NCI-H345 (cell line): ENCODE measurements at regions not wholly inside any gene's neighbourhood (a gene's known extent, or its start where the extent isn't known, plus 50 kb on each side); places are given as distances from the start of the nearest gene placed in this dataset.
"Not testable (repeated sequence)": the region's sequence is repeated elsewhere in the genome, so short reads cannot be mapped to it uniquely, and the experiment has no call there.

ENCODE experiments used
- DNase-seq: peaks from one replicate; lab custom pipeline; 2025; lab: John Stamatoyannopoulos, UW

DNA sequence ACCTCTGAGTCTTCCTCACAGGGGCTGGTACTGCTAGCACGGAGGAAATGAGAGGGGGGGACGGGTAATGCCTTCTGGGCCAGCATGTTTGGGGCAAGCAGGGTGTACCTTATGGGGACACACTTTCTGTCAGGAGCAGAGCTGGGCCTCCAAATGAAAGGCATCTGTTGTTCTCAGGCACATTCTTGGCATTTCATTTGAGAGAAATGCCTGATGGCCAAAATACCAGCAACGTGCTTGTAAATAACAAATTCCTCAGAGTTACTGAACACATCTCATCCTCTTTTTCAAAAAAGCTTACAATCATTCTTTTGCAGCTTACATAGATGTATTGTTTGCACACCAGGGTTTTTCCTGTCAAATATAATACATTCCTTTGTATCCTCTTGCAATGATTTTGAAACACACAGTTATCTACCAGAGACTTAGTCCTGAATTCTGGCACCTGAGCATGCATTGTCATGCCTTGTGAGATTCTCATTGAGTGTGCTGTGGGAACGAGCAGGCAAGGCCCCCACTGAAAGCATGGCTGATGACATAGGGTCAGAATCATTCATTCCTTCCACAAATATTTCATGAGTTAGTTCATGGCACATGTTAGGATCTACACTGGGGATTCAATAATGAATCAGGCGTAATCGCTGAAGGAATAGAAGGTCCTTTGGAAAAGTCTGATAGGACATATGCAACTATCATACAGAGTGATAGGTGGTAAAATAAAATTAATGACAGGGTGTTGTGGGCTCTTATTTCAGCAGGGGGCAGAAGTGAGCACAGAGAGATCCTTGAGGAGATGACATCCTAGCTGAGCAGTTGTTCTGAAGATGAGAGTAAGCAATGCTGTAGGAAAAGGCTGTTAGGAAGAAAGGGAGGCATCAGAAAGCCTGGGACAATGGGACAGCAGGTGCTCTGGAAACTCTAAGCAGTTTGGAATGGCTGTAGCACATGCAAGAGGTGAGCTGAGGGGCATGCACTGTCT, 260.9 kb upstream of the TUT7 start:
- DNase-seq = no peak

GRCh38 chr9:86613943-86614342, 259.7 kb upstream of the TUT7 start:
- no peak for DNase-seq

DNA sequence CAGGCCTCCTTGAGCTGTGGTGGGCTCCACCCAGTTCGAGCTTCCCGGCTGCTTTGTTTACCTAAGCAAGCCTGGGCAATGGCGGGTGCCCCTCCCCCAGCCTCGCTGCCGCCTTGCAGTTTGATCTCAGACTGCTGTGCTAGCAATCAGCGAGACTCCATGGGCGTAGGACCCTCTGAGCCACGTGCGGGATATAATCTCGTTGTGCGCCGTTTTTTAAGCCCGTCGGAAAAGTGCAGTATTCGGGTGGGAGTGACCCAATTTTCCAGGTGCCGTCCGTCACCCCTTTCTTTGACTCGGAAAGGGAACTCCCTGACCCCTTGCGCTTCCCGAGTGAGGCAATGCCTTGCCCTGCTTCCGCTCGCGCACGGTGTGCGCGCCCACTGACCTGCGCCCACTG, 257.3 kb upstream of the TUT7 start:
- not testable (repeated sequence) for DNase-seq

DNA sequence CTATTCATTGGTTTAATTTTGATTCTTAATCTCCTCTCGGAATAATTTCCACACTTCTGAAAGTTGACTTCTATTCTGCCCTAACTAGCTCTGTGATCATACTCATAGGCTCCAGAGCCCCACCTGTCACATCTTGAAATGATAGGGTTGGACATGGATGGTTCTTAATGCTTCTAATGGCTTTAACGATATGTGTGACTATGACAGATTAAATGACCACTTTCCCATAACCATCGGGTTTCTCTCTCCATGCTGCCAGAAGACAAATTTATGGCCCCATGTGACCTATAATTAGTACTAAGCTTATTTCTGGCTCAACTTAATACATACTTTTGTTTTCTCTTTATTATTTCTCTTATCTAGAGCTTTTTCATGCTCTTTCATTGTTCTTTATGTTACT, 251.1 kb upstream of the TUT7 start:
- no peak for DNase-seq

GRCh38 chr9:86604741-86605140, 250.5 kb upstream of the TUT7 start:
- DNase-seq = no peak

DNA sequence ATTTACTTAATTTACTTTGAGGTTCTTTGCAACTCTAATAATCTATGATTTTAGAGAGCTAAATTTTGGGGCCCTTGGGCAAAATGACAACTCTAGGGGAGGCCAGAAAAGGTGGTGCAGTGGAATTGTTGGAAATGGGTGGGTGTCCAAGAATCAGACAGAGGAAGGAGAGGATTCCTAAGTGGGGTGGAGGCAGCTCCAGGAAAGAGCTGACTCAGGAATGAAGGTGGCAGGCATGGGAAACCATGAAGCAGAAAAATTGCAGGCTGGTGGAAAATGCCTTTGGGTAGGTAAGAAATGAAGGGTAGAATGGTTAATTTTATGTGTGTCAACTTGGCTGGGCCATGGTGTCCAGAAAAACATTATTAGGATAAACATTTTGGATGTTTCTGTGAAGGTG, 248.5 kb upstream of the TUT7 start:
- DNase-seq = no peak

- DNase-seq = no peak
These were observed 247.5 kb upstream of the TUT7 start for GRCh38 chr9:86601697-86602096.

DNA sequence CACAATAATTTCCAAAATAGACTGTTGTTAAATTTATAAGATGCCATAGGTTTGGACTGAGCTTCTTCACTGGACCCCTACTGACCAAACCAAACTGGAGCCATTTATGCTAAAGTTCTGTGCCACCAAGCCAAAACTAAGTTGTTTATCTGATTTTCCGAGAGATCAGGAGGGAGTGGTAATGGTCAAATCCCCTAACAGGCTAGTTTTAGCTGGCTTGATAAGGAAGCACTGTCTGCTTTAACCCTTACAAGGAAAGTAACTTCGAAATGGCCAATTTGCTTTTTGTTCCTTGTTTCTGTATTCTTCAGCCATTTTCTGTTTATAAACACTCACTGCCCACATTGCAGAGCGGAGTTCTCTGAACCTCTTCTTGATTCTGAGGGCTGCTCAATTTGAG, 246.8 kb upstream of the TUT7 start:
- DNase-seq = no peak

DNA sequence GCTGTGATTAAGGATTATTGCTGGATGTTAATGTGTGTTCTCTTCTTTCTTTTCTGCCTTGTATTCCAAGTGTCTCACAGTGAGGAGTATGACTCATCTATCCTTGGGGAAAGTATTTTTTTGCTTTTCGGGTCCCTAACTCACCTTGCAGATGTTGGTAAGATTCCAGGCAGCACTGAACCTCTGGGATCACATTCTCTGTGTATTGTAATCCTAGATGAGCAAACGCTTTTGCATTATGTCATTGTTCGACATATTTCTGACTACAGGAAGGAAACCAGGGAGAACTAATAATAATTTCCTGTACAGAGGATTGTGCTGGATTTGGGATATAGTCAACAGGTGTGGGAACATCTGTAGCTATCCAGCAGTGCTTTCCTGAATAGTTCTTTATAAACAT, 246.1 kb upstream of the TUT7 start:
- no peak for DNase-seq

- DNase-seq = no peak
These were observed 245.4 kb upstream of the TUT7 start for GRCh38 chr9:86599561-86599960.

GRCh38 chr9:86598411-86599239, 244.4 kb upstream of the TUT7 start:
- no peak for DNase-seq

GRCh38 chr9:86594724-86595123, 240.5 kb upstream of the TUT7 start:
- no peak for DNase-seq

DNA sequence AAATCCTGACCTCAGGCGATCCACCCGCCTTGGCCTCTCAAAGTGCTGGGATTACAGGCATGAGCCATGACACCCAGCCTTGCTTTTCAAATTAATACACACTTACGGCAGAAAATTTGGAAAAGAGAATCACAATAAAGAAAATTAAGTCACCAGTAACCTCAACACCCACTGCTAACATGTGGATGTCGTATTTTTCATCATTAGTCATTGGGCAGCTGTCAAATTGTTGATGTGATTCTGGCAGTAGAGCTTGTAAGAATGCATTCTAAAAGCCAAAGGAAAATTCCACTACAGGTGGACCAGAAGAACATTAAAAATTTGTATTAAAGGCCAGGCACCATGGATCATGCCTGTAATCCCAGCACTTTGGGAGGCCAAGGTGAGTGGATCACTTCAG, 237.3 kb upstream of the TUT7 start:
- no peak for DNase-seq

- no peak for DNase-seq
These were observed 235.5 kb upstream of the TUT7 start for GRCh38 chr9:86589730-86590129.

- DNase-seq = no peak
These were observed 235.1 kb upstream of the TUT7 start for GRCh38 chr9:86589273-86589672.

DNA sequence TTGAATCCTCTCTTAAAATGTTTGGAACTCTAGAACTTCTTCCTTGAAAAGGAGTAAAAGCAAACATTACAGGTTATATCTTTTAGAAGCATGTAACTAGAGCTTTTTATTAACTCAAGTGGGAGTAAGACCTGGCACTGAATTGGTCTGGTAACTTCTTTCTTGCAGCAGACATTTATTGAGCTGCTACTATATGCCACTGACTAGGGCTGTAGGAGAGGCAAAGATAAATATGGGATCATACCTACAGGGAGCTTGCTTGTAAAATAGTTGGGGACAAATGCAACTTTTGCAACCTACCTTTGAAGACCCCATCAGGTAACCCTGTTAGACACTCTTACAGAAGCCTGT, 231.9 kb upstream of the TUT7 start:
- no peak for DNase-seq

GRCh38 chr9:86585422-86586143, 231.4 kb upstream of the TUT7 start:
- no peak for DNase-seq

DNA sequence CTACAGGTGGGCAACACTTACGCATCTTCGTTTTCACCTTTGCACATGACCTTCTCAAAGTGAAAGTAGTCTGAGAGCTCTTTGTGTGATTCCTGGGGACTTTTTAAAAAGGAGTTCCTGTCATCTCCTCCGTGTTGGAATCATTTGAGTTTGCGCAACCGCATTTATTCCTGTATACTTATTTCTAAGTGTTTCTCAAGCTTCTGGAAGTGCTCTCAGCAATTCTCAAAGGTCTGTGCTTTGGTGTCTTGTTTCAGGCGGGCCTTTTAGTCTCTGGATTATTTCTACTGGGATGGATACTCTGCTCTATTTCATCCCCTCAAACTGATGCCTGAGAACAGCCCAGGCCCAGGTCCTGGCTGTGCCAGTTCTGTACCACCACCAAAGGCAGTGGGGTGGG, 226.5 kb upstream of the TUT7 start:
- DNase-seq = no peak

DNA sequence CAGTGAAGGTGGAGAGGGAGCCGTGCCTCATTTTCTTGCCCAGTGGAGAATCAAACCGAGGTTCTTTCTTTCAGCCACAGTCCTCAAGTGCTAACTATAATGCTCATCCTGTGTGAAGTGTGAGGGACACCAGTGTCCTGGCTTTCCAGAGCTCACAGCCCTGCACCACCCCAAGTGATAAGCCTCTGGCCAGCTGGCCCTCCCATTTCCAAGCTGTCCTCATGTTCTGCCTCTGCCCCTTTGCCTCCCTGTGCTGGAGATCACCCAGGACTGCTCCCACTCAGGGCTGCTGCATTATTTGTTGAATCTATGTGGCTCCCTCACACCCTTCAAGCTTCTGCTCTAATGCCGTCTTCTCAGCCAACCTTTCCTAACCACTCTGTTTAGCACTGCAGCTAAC, 224.5 kb upstream of the TUT7 start:
- DNase-seq = no peak

DNA sequence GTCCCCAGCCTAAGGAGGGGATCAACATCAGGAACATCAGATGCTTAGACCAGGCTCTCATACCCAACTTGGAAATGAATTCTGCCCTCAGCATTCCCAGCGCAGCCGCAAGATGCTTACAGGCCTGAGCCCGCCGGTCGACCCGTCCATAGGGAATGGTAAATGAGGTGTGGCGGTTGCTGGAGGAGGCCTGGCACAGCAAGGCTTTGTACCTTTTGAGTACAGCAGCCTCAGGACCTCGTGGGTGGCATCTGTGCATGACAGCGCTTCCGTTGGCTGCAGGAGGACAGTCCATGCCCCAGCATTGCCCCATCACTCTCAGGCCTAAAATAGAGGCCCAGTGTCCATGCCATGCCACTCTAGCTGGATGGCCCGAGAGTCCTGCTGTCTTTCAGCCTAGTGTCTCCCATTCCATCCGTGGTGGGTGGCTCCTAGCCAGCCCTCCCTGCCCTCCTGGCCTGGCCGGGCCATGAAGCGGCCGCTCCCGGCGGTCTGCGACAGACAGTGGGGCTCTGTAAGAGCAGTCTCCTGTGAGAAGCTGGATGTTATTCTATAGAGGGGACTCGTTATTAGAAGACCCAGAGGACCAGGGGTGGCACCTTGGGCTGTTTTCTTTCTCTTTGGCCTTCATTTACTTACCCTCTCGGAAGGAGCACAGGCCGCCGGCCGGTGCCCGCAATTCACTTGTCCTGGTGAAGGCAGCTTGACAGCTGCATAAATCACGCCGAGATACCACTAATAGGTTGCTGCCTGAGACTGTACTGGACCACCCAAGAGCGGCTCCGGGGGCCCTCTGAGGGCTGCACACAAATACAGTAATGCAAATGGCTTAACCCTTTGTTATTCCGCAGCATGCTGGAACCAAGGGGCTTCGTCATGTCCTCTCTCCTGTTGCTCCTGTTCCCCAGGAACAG, 223.5 kb upstream of the TUT7 start:
- no peak for DNase-seq

GRCh38 chr9:86575825-86576525, 221.8 kb upstream of the TUT7 start:
- no peak for DNase-seq
